Liver (tissue), 3 donors: ENCODE measurements at regions not wholly inside any gene's neighbourhood (a gene's known extent, or its start where the extent isn't known, plus 50 kb on each side); places are given as distances from the start of the nearest gene placed in this dataset.

Source experiments
- CTCF ChIP-seq: fragments of 150-350 bp; IDR thresholded peaks from 2 replicates; pipeline ENCODE4 v1.5.1; 2017; ENCODE audit warnings: improper control_type of control experiment, low read depth, low read length; ENCODE audit not compliant: missing input control
- HNF4G ChIP-seq: IDR thresholded peaks from 2 replicates; pipeline ENCODE4 v1.6.1; 2016; ENCODE audit warnings: antibody characterized with exemption
- MAX ChIP-seq: IDR thresholded peaks from 2 replicates; pipeline ENCODE4 v1.6.1; 2016; ENCODE audit warnings: antibody characterized with exemption
- RAD21 ChIP-seq, 2 donors: IDR thresholded peaks; 2 replicates each; pipeline ENCODE4 v1.6.1; 2016; ENCODE audit warnings: antibody characterized with exemption in 2 of 2, mild to moderate bottlenecking in 2 of 2
- ZBTB33 ChIP-seq: IDR thresholded peaks from 2 replicates; pipeline ENCODE4 v1.6.1; 2016; ENCODE audit warnings: antibody characterized with exemption
- TF ChIP-seq, protein P1 (sequence below): IDR thresholded peaks from 2 replicates; pipeline ENCODE4 v1.6.1; 2016; ENCODE audit warnings: antibody characterized with exemption, mild to moderate bottlenecking
- donor health status: healthy.
- donor health status: healthy.

GRCh38 chr21:15359251-15359650, 294.5 kb upstream of the NRIP1 start:
- TF ChIP-seq, protein P1, sequence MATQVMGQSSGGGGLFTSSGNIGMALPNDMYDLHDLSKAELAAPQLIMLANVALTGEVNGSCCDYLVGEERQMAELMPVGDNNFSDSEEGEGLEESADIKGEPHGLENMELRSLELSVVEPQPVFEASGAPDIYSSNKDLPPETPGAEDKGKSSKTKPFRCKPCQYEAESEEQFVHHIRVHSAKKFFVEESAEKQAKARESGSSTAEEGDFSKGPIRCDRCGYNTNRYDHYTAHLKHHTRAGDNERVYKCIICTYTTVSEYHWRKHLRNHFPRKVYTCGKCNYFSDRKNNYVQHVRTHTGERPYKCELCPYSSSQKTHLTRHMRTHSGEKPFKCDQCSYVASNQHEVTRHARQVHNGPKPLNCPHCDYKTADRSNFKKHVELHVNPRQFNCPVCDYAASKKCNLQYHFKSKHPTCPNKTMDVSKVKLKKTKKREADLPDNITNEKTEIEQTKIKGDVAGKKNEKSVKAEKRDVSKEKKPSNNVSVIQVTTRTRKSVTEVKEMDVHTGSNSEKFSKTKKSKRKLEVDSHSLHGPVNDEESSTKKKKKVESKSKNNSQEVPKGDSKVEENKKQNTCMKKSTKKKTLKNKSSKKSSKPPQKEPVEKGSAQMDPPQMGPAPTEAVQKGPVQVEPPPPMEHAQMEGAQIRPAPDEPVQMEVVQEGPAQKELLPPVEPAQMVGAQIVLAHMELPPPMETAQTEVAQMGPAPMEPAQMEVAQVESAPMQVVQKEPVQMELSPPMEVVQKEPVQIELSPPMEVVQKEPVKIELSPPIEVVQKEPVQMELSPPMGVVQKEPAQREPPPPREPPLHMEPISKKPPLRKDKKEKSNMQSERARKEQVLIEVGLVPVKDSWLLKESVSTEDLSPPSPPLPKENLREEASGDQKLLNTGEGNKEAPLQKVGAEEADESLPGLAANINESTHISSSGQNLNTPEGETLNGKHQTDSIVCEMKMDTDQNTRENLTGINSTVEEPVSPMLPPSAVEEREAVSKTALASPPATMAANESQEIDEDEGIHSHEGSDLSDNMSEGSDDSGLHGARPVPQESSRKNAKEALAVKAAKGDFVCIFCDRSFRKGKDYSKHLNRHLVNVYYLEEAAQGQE = no peak
- TF ChIP-seq CTCF (no peak), MAX (no peak), HNF4G (no peak), RAD21 (IDR thresholded peaks at IDR 0.05) (no peak), ZBTB33 (no peak)
